GM12878 (cell line): ENCODE measurements at regions not wholly inside any gene's neighbourhood (a gene's known extent, or its start where the extent isn't known, plus 50 kb on each side); places are given as distances from the start of the nearest gene placed in this dataset.

ENCODE experiments used
- ATAC-seq: fragments of 200-7000 bp; cut with Tn5 transposase; 3 replicates; pipeline ENCODE4 v1.9.1; 2020; ENCODE audit warnings: mild to moderate bottlenecking, moderate library complexity
- BruUV-seq: library from RNA; stranded (reverse); fragments of 400-500 nt; replicated peaks from 2 replicates; lab custom pipeline; 2021; lab: Mats Ljungman, UMichigan
- CTCF ChIA-PET: fragments of 300-600 bp; sonication (Branson Sonifier 250); formaldehyde crosslinking; extraction: SDS; loops from one replicate; lab custom pipeline; 2021; ENCODE audit warnings: inconsistent platforms; lab: Yijun Ruan, JAX
- POLR2A ChIA-PET: fragments of 350-600 bp; formaldehyde crosslinking; extraction: SDS; loops from one replicate; lab custom pipeline; 2021; ENCODE audit warnings: inconsistent platforms; lab: Charles Lee
- RAD21 ChIA-PET: fragments of 300-600 bp; sonication (Branson Sonifier 250); formaldehyde crosslinking; loops from one replicate; lab custom pipeline; 2023; ENCODE audit warnings: antibody characterized with exemption; ENCODE audit not compliant: unreplicated experiment; lab: Charles Lee
- SMC1A ChIA-PET: fragments of 300-600 bp; sonication (Branson Sonifier 250); formaldehyde crosslinking; loops from one replicate; lab custom pipeline; 2023; ENCODE audit not compliant: unreplicated experiment, uncharacterized antibody; lab: Charles Lee
- DNase-seq: peaks from one replicate; pipeline ENCODE4 v3.0.0-alpha.2; 2011; ENCODE audit warnings: low read depth, low spot score
- FAIRE-seq: peaks from 3 replicates; lab custom pipeline; 2011; peaks lifted over from hg19 to GRCh38; lab: Jason Lieb, UNC
- H2AFZ ChIP-seq: 2 replicates; pipeline ENCODE4 v1.6.0; 2011; ENCODE audit warnings: low read depth, low read length, control low read depth; ENCODE audit not compliant: control insufficient read depth
- H3K27ac ChIP-seq: 2 replicates; pipeline ENCODE4 v1.5.1; 2011; ENCODE audit warnings: control low read depth; ENCODE audit not compliant: control insufficient read depth, insufficient read depth
- H3K27me3 ChIP-seq, 2 experiments: replicated peaks in 1 of 2; 2 replicates each; pipeline versions ENCODE4 v1.6.0 to v1.6.1; 2011; ENCODE audit warnings: low read length in 1 of 2; ENCODE audit not compliant: control insufficient read depth in 2 of 2, insufficient read depth in 2 of 2
- H3K36me3 ChIP-seq, 2 experiments: 2 replicates each; pipeline ENCODE4 v1.5.1; 2011; ENCODE audit warnings: low read length in 1 of 2; ENCODE audit not compliant: control insufficient read depth in 2 of 2, insufficient read depth in 2 of 2
- H3K4me1 ChIP-seq: 2 replicates; pipeline ENCODE4 v1.6.1; 2011; ENCODE audit warnings: mild to moderate bottlenecking, low read length, moderate library complexity, mixed read lengths; ENCODE audit not compliant: control insufficient read depth, insufficient read depth
- H3K4me2 ChIP-seq: 2 replicates; pipeline ENCODE4 v1.6.0; 2011; ENCODE audit warnings: control low read depth; ENCODE audit not compliant: control insufficient read depth, insufficient read depth
- H3K4me3 ChIP-seq: fragments of 200-600 bp; sonication (generic); 2 replicates; pipeline ENCODE4 v1.5.1; 2016
- H3K79me2 ChIP-seq: 2 replicates; pipeline ENCODE4 v1.6.0; 2011; ENCODE audit warnings: low read length; ENCODE audit not compliant: control insufficient read depth, insufficient read depth
- H3K9ac ChIP-seq: 2 replicates; pipeline ENCODE4 v1.8.0; 2011; ENCODE audit warnings: low read length, control low read depth, mixed read lengths; ENCODE audit not compliant: control insufficient read depth, insufficient read depth
- H3K9me3 ChIP-seq: replicated peaks from 3 replicates; pipeline ENCODE4 v1.5.1; 2011; ENCODE audit warnings: mild to moderate bottlenecking, low read length; ENCODE audit not compliant: control insufficient read depth, insufficient read depth
- H4K20me1 ChIP-seq: 2 replicates; pipeline ENCODE4 v1.6.0; 2011; ENCODE audit not compliant: control insufficient read depth, insufficient read depth
- ETV6 ChIP-seq, 2 experiments: fragments of 450-650 bp in 1 of 2; IDR thresholded peaks in 1 of 2; conservative IDR thresholded peaks in 1 of 2; 2 replicates each; pipeline ENCODE4 v1.6.1; 2014; ENCODE audit warnings: antibody characterized with exemption in 1 of 2, borderline replicate concordance in 1 of 2, low read depth in 1 of 2, mild to moderate bottlenecking in 1 of 2, moderate library complexity in 1 of 2
- FOXK2 ChIP-seq: fragments of 450-650 bp; IDR thresholded peaks from 2 replicates; pipeline ENCODE4 v1.6.1; 2017; ENCODE audit warnings: mild to moderate bottlenecking, moderate library complexity
- NFIC ChIP-seq: IDR thresholded peaks from 2 replicates; pipeline ENCODE4 v1.6.1; 2012; ENCODE audit warnings: low read depth, mild to moderate bottlenecking, inconsistent platforms, low read length, moderate library complexity
- NFXL1 ChIP-seq: fragments of 450-650 bp; IDR thresholded peaks from 2 replicates; pipeline ENCODE4 v1.6.1; 2017; ENCODE audit warnings: antibody characterized with exemption, mild to moderate bottlenecking, borderline replicate concordance
- PBX3 ChIP-seq: IDR thresholded peaks from 2 replicates; pipeline ENCODE4 v1.6.1; 2011; ENCODE audit warnings: mild to moderate bottlenecking, low read depth, low read length, moderate library complexity; ENCODE audit not compliant: insufficient replicate concordance
- SREBF1 ChIP-seq: IDR thresholded peaks from 2 replicates; pipeline ENCODE4 v1.6.1; 2012; ENCODE audit warnings: mild to moderate bottlenecking, low read length
- WGBS: methylation state at CpG from one replicate; pipeline ENCODE4 v1.1.6; 2016; ENCODE audit warnings: low lambda C conversion rate; ENCODE audit not compliant: insufficient replicate concordance, insufficient coverage; ENCODE audit errors: missing lambda C conversion rate; 5-methylcytosine and 5-hydroxymethylcytosine counted together
- in situ Hi-C: fragments of 300-500 bp; cut with MboI; formaldehyde crosslinking; loops from 9 replicates; pipeline ENCODE4 v1.14.3; 2018; ENCODE audit warnings: mixed read lengths
- intact Hi-C: fragments of 100-400 bp; cut with micrococcal nuclease; formaldehyde crosslinking; loops from one replicate; pipeline ENCODE4 v1.14.2; 2022; ENCODE audit not compliant: unreplicated experiment
- TF ChIP-seq, protein P1 (sequence below): fragments of 450-650 bp; IDR thresholded peaks from 2 replicates; pipeline ENCODE4 v1.6.1; 2016; ENCODE audit warnings: mild to moderate bottlenecking

- DNase-seq (no peak), ATAC-seq (no peak), FAIRE-seq (no peak)
- no TSS peak for BruUV-seq
- peaks cover 5% of the 10 kb centered on the region; the same call in 2 of the 3 replicates for H3K9me3 ChIP-seq
- RAD21 ChIA-PET: interaction anchor here (1.0 kb wide), 1 partner anchor 80 kb away, joined by 3 read pairs; no protein-coding TSS in a partner anchor
- H3K4me3 ChIP-seq: no peak overlapping the region
- WGBS: 85% methylated on average over 5 of the region's 5 CpGs
- intact Hi-C loops (no loop called here), in situ Hi-C loops (no loop called here)
- no peak overlapping the region for H3K4me2 ChIP-seq
- no peaks in the 10 kb centered on the region for H3K36me3 ChIP-seq
- H3K4me1 ChIP-seq: peaks cover 21% of the 10 kb centered on the region
- no peaks in the 10 kb centered on the region for H3K27me3 ChIP-seq
- SMC1A ChIA-PET: interaction anchor here (1.0 to 2.4 kb wide), 2 partner anchors 63 to 186 kb away, joined by 3 to 6 read pairs; no protein-coding TSS in a partner anchor
- H3K79me2 ChIP-seq: no peaks in the 10 kb centered on the region
- H4K20me1 ChIP-seq: no peaks in the 10 kb centered on the region
- CTCF ChIA-PET: interaction anchor here (1.0 to 1.3 kb wide), 2 partner anchors 17 to 32 kb away, joined by 3 read pairs; no protein-coding TSS in a partner anchor
- no peak for TF ChIP-seq PBX3
- TF ChIP-seq, protein P1, sequence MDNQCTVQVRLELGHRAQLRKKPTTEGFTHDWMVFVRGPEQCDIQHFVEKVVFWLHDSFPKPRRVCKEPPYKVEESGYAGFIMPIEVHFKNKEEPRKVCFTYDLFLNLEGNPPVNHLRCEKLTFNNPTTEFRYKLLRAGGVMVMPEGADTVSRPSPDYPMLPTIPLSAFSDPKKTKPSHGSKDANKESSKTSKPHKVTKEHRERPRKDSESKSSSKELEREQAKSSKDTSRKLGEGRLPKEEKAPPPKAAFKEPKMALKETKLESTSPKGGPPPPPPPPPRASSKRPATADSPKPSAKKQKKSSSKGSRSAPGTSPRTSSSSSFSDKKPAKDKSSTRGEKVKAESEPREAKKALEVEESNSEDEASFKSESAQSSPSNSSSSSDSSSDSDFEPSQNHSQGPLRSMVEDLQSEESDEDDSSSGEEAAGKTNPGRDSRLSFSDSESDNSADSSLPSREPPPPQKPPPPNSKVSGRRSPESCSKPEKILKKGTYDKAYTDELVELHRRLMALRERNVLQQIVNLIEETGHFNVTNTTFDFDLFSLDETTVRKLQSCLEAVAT: no peak
- no peak for TF ChIP-seq NFIC
- no peak for TF ChIP-seq ETV6 (conservative IDR thresholded peaks at IDR 0.05 in 1 of 2, IDR thresholded peaks at IDR 0.05 in 1 of 2; ENCODE audit: borderline replicate concordance in 1 of 2, low read depth in 1 of 2)
- no peak for TF ChIP-seq FOXK2
- TF ChIP-seq NFXL1: no peak
- TF ChIP-seq SREBF1: no peak
- TF ChIP-seq, all 136 proteins: peak for 0
- POLR2A ChIA-PET: no interaction called here
- no peak overlapping the region for H2AFZ ChIP-seq
- H3K9ac ChIP-seq: no peak overlapping the region
- no peak overlapping the region for H3K27ac ChIP-seq
Observed at GRCh38 chr10:113985297-113985844, 58.3 kb upstream of the ADRB1 start.
